EL (cell line): ENCODE measurements at regions not wholly inside any gene's neighbourhood (a gene's known extent, or its start where the extent isn't known, plus 50 kb on each side); places are given as distances from the start of the nearest gene placed in this dataset.
"Not testable (repeated sequence)": the region's sequence is repeated elsewhere in the genome, so short reads cannot be mapped to it uniquely, and the experiment has no call there.

Source experiments
- DNase-seq: peaks from one replicate; pipeline ENCODE4 v3.0.0-alpha.2; 2016

DNA sequence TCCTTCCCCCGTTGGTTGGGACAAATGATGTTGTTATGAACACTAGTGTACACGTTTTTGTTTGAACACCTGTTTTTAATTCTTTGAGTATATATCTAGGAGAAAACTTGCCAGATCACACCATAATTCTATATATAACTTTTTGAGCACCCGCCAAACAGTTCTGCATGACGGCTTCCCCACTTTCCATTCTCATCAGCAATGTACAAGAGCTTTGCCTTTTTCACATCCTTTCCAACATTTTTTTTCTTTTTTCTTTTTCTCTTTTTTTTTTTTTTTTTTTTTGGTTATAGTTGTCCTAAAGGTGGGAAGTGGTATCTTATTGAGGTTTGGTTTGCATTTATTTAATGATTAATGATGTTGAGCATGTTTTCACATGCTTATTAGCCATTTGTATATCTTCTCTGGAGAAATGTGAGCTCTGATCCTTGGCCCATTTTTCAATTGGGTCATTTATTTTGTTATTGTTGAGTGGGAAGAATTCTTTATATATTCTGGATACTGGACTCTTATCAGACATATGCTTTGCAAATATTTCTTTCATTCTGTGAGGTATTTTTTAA, 86.9 kb upstream of the ZC3H15 start:
- no peak for DNase-seq

DNA sequence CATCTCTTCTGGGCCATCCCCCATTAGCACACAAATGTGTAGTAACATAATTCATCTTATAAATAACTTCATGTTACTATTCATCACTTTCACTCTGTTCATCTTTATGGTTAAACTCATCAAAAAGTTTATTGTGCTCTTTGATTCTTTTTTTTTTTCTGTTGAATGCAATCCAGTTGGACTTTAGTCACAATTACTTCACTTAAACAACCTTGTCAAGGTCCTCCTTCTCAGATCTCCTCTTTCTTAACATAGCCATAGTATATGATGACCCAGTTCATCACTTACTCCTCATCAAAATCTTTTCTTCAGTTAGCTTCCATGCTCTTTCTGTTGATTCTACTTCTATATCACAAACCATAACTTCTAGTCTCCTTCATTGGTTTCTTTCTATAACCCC, 80.2 kb upstream of the ZC3H15 start:
- DNase-seq, result no peak

- no peak for DNase-seq
Measured at GRCh38 chr2:186407611-186408010, 78.4 kb upstream of the ZC3H15 start.

- no peak for DNase-seq
Measured at GRCh38 chr2:186410802-186411201, 75.3 kb upstream of the ZC3H15 start.

- DNase-seq, result peak; percentile 47
Measured at GRCh38 chr2:186422226-186422625, 63.8 kb upstream of the ZC3H15 start.

- DNase-seq, result no peak
Measured at GRCh38 chr2:186423481-186423880, 62.6 kb upstream of the ZC3H15 start.

GRCh38 chr2:186424265-186424664, 61.8 kb upstream of the ZC3H15 start:
- no peak for DNase-seq

- DNase-seq, result no peak
Measured at GRCh38 chr2:186425576-186425975, 60.5 kb upstream of the ZC3H15 start.

DNA sequence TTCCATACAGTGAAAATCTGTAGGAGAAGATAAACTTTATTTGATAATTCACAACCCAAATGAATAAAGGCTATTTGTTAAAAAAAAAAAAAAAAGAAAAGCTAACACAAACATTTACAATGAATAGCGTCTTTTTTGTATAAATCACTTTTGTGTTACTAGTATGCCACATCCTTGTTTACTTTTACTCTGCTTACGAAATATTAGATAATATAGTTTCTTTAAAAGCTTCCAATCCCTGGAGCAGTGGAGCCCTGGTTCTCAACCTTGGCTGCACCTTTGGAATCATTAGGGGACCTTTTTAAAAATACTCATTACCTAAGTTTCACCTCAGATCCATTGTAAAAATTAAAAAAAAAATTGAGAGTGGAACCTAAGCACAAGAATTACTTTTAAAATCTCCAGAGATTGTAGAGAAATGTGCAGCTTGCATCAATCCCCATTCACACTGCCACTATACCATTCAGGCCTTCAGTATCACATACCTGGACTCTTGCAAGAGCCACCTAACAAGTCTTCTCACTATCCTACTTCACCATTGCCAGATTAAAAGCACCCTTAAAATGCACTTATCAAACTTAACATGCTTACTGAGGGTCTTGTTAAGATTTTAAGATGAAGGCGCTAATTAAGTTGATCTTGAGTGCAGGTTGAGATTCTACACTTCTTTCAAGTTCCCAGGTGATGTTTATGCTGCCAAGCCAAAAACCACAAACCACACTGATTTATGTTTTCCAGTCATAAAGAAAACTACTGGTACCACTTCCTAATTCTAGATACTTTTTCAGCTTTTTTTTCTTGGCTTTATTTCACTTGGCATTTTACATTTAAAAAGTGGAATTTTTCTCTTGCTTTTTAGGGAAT, 59.7 kb upstream of the ZC3H15 start:
- no peak for DNase-seq

DNA sequence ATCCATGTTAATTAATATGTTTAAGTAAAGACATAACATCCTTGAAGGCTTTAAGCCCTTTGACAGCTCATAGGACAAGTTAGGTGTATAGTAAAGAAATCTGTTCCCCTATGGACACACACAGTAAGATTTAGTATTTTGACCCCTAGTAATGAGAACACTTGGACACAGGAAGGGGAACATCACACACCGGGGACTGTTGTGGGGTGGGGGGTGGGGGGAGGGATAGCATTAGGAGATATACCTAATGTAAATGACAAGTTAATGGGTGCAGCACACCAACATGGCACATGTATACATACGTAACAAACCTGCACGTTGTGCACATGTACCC, 59.1 kb upstream of the ZC3H15 start:
- DNase-seq, result not testable (repeated sequence)

GRCh38 chr2:186427970-186428369, 58.1 kb upstream of the ZC3H15 start:
- no peak for DNase-seq

- DNase-seq, result no peak
Measured at GRCh38 chr2:186429104-186429503, 57.0 kb upstream of the ZC3H15 start.

GRCh38 chr2:186431306-186431705, 54.8 kb upstream of the ZC3H15 start:
- DNase-seq, result no peak

DNA sequence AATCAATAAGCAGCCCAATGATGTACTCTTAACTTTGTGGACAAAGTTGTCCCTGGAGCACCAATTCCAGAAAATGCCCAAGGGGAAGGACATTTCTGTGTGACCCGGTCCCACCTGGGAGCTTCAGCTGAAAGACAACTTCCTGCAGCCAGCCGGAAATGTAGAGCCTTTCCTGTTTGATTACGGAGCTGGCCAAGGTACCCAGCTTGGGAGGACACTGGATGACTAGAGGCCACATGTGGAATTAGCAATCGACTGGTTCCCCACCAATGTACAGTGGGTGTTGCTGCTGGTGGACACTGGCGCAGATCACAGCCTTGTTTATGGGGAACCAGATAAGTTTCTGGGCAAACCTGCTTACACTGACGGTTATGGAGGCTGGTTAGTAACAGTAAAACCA, 53.0 kb upstream of the ZC3H15 start:
- no peak for DNase-seq

DNA sequence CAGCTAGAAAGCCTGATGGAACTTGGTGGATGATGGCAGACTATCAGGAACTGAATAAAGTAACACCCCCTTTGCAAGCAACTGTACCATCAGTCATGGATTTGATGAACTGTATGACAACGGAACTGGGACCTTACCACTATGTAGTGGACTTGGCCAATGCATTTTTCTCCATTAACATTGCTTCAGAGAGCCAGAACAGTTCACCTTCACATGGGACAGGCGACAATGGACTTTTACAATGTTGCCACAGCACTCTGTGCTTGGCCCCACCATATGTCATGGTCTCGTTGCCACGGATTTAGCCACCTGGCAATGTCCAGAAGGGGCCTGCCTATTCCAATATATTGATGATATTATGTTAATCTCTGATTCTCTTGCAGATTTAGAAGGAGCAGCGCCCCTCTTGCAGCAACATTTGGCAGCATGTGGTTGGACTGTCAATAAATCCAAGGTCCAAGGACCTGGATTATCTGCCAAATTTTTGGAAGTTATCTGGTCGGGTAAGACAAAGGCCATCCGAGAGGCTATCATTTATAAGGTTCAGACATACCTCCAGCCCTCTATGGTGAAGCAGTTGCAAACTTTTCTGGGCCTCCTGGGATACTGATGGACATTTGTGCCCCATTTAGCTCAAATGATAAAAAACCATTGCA, 52.2 kb upstream of the ZC3H15 start:
- no peak for DNase-seq
